ENCODE measurements at regions not wholly inside any gene's neighbourhood (a gene's known extent, or its start where the extent isn't known, plus 50 kb on each side); places are given as distances from the start of the nearest gene placed in this dataset.

DNA sequence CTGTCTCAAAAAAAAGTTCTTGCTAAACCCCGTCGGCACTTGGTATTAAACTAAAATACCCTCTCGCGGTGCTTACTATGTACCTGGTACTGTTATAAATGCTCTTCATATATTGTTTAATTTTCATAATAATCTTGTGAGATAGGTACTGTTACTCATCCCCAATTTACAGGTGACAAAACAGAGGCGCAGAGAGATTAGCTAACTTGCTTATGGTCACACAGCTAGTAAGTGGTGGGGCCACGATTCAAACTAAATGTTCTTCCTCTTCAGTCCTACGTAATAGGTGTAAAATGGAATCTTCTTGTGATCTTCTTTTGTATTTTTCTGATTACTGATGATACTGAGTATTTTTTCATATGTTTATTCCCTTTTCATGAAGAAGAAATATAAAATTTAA is 51.3 kb downstream of the TET3 start:
- no peak for DNase-seq

DNA sequence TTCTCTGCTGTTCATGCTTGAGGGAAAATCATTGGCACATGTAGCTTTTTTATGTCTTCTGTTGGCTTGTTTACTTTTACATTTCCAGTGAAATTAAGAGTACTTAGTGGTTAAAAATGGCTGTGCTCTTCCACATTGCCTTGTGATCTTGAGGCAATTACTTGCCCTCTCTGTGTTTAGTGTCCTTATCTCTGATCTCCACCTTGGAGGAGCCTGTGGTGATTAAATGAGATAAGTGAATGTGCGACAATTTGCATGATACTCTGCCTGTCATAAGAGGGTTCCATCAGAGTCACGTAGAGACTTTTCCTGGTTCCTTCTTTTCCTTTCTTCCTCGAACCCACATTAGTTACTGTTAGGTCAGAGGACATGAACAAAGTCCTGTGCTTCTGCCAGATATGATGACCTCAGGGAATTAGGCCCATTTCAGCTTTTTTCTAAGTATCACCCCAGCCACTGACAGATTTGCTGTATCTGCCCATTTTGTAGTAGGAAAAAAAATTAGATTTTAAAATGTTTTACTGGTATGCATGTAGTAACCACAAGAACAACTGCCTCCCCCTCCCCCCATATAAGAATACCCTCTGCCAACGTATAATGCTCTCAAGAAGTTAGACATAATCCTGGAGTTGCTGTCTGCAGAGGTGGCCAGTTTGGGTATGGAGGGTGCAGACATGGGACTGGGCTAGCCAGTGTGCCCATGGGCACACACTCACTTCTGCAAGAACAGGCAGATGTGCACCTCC is 51.9 kb downstream of the TET3 start:
- DNase-seq, result no peak

DNA sequence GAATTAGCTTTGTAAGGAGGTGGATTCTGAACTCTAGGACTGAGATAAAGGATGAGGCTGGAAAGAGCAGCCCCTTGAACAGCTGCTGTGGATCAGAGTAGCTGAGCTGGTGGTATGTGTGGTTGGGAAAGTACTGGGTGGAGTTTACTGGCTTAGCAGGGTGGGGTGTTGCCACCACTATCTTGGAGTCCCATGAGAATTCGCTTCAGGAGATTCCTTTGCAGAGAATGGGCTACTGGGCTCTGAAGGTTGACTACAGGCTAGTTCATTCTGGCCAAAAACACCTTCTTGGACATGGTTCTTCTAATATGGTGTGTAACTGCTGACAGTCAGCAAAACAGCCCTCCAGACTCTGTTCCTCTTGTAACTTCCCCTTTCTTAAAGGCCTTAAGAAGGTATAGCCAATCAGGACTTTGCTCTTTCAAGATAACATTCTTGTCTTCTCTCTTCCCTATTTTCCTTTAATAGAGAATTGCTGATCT is 52.7 kb downstream of the TET3 start:
- DNase-seq, result no peak

DNA sequence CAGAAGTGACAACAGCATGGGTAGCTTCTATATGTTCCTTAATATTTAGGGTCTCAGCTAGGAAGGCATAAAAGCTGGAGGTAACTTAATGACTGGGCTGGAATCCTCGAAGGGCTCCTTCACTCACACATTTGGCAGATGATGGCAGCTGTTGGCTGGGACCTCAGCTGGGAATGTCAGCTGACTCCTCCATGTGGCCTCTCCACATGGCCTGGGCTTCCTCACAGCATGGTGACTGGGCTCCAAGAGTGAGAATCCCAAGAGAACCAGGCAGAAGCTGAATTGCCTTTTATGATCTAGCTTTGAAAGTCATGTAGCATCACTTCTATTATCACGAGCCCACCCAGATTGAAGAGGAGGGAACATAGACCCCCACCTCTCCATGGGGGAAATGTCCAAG is 54.9 kb downstream of the TET3 start:
- no peak for DNase-seq

DNA sequence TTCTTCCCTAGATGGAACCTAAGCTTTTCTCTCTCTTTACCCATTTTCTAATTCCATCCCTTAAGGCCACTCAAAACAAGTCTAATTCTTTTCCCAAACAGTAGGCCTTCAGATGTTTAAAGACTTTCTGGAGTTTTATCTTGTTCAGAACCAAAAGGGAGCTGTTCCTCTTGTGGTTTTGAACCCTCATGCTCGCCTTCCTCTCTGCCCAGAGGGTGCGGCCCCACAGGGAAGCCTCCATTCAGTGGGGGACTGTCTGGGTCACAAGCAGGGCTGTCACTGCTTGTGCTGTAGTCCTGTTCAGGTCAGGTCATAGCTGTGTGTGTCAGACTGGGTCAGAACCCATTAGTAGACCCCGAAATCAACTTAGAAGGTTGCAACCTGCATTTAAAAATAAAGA is 56.5 kb downstream of the TET3 start:
- DNase-seq, result no peak

DNA sequence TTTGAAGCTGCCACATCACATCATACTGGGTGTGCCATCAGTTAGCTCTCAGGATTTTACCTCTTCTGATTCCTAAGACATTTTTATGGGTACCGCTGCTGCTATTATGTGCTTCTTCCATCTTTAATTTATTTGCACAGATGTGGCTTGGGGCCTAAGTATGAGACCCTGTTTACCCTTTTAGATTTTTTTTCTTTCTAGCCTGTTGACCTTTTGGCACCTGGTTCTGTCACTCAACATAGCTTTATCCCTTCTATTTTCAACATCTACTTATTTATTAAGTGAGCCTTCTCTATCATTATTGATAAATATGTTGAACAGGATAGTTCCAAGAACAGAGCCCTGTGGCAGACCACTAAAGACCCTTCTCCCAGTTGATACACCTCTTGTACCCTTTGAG is 57.0 kb downstream of the TET3 start:
- no peak for DNase-seq

DNA sequence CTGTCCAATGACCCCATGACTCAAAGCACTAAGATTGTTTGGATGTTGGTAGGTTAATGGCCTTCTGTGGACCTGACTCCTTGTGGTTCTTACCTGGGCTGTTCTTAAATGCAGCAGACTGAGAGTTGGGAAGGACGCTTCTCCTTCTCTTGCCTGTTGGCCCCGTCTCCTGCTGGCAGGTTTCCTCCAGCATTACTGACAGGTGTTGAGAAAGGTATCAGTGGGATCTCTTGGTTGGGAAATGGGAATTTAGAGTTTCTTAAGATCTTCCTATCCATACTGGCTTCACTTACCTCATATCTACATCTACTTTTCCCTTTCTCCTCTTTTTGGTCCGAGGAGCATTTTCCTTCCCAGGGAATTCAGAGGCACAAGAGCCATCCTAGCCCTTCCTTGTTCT is 57.9 kb downstream of the TET3 start:
- no peak for DNase-seq

DNA sequence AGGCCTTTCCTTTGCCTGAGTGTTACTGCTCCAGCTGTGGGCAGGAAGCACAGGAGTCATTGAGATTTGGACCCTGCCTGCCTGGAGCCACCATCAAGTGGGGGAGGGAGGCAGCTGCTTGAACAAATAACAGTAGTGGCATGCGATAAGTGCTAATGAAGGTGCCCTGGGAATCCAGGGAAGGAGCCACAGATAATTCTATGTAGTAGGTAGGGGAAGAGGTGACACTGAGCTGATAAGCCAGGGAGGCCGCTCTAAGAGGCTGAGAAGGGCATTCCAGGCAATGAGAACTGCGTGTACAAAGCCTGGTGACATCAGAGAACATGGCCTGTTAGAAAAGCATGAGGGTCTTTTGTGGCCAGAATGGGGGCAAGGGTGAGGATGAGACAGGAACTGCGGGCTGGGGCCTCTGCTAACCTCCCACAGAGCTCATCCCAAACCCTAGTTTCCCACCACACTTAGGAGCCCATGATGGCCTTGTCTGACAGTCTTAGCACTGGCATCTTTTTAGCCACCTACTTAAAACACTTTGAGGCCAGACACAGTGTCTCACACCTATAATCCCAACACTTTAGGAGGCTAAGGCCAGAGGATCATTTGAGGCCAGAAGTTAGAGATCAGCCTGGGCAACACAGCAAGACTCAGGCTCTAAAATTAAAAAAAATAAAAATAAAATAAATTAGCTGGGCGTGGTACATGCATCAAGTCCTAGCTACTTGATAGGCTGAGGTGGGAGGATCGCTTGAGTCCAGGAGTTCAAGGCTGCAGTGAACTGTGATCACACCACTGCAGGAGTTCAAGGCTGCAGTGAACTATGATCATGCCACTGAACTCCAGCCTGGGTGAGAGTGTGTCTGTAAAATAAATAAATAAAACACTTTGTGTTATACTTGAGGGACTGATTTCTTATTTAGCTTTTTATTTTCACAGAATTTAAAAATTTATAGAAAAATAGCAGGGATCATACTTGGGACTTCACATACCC is 58.9 kb downstream of the TET3 start:
- no peak for DNase-seq

DNA sequence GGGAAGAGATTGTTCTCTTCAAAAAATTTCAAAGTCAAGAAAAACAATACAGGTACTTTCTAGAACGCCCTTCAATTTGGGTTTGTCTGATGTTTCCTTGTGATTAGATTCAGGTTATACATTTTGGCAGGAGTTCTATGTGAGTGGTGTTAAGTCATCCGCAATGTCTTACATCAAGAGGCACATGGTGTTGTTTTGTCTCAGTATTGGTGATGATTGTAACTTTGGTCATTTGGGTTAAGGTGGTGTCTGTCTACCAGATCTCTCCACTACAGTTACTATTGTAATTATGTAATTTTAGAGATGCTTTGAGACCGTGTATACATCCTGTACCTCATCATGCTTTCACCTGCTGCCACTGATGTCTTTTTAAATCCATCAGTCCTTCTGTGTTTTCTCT is 60.3 kb downstream of the TET3 start:
- no peak for DNase-seq

DNA sequence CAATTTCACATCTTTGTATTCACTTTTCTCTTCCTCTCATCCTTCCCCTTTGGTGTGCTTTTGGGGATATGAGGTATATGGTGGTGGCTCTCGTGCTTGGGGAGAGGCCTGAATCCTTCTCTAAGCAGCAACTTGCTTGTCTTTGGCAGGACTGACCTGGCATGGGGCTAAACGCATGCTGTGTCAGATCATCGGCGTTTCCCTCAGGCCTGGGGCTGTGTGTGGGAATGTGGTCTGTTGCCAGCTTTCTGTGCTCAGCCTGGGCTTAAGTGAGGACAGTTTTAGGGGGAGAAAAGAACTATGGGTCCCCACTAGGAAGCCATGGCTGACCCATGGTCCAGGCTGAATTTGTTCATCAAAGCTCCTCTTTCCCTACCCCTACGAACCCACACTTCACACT is 60.7 kb downstream of the TET3 start:
- no peak for DNase-seq

DNA sequence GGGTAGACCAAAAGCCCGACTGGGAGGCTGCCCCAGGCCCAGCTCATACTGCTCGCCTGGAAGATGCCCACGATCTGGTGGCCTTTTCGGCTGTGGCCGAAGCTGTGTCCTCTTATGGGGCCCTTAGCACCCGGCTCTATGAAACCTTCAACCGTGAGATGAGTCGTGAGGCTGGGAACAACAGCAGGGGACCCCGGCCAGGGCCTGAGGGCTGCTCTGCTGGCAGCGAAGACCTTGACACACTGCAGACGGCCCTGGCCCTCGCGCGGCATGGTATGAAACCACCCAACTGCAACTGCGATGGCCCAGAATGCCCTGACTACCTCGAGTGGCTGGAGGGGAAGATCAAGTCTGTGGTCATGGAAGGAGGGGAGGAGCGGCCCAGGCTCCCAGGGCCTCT is 61.7 kb downstream of the TET3 start:
- no peak for DNase-seq

DNA sequence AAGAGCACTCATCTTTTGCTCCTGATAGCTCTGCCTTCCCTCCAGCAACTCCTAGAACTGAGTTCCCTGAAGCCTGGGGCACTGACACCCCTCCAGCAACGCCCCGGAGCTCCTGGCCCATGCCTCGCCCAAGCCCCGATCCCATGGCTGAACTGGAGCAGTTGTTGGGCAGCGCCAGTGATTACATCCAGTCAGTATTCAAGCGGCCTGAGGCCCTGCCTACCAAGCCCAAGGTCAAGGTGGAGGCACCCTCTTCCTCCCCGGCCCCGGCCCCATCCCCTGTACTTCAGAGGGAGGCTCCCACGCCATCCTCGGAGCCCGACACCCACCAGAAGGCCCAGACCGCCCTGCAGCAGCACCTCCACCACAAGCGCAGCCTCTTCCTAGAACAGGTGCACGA is 62.4 kb downstream of the TET3 start:
- DNase-seq, result no peak

DNA sequence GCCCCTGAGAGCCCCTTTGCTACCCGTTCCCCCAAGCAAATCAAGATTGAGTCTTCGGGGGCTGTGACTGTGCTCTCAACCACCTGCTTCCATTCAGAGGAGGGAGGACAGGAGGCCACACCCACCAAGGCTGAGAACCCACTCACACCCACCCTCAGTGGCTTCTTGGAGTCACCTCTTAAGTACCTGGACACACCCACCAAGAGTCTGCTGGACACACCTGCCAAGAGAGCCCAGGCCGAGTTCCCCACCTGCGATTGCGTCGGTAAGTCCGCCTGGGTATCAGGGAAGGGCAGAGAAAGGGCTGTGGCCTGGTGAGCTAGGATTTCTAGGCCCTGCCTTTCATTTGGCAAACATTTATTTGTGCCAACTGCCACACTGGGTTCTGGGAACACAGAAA is 63.4 kb downstream of the TET3 start:
- DNase-seq, result no peak

DNA sequence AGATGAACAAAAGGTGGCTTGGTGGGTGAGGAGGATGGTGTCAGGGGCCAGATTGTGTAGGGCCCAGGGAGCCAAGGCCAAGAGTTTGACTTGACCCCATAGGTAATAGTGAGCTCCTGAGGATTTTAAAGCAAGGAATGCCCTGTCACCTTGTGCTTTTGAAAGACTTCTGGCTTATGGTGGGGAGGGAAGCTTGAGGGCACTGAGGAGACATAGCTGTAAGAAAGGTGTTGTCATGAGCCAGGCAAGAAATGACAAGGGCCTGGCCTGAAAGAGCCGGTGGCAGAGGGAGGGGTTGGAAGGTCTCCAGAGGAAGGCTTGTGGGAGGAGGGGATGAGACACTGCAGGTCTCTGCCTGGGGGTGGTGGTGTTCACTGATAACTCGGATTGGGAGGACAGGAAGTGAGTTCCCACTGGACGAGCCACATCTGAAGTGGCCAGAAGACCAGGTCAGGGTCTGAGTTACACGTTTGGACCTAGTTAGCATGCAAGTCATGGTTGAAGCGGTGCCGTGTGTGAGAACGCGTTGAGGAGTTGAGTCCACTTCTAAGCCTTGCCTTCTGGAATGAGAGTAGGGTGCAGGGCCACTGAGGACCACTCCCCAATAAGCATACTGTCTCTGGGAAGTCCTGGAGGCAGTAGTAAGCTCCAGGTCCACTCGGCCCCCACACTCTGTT is 64.3 kb downstream of the TET3 start:
- no peak for DNase-seq

DNA sequence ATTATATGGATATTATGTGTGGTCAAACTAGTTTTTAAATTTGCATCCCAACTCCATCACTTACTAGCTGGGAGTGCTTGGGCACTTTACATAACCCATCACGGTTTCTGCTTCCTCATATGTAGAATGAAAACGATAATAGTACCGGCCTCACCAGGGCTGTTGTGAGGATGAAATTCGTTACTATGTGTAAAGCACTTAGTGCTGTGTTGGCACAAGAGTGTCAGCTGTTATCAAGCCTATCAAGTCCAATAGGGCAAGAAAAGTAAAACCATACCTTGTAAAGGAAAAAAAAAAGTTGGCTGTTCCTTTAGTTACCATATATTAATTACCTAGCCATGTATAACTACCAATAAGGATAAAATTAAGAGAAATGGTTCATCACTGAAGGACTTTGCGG is 65.4 kb downstream of the TET3 start:
- no peak for DNase-seq

DNA sequence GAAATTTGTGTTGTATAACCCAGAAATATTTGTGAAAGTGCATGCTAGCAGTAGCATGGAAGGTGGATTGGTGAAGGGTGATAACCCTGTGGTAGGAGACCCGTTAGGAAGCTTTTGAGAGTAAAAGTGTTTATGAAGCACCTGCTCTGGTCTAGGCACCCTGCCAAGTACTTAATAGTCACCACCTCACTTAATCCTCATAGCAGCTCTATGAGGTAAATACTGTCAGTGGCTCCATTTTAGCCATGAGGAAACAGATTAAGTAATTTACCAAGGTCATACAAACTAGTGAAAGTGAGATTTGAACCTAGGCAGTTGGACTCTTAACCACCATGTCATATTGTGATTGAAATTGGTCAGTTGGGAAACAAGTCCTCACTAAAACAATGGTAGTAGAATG is 66.8 kb downstream of the TET3 start:
- no peak for DNase-seq

DNA sequence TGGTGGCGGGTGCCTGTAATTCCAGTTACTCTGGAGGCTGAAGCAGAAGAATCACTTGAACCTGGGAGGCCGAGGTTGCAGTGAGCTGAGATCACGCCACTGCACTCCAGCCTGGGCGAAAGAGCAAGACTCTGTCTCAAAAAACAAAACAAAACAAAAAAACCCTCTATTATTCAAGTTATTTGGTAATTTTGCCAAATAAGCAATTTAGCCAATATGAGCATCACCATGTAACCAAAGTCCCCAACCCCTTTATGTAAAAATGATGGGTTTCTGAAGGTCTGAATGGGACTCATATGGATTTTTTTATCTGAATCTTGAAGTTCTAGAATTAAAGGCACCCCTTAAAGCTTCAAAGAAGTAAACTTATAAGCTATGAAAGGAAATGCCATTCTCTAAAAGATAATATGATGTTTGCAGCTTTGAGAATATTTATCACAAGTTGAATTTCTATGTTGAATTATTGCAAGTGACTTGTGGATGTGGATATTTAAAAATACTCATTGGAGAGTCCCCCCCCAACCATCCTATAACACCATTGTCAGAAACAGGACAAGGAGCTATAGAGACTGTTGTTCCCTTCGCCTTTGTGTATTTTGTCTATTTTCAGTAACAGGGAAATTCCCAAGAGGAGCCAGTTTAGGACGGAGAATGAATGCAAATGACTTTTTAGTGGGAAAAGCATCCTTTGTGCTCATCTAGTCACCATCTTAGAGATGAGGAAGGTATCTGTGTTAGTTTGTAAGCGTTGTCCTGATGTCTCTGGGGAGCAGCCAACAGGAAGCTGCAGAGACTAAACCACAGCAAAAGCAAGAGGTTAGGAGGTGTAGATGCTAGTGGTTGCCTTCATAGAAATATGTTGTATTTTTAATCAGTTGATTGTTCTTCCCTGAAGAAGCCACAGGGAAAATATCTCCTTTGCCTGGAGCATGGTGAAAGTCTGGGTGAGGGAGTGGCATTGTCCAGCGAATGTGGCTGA is 68.3 kb downstream of the TET3 start:
- no peak for DNase-seq

DNA sequence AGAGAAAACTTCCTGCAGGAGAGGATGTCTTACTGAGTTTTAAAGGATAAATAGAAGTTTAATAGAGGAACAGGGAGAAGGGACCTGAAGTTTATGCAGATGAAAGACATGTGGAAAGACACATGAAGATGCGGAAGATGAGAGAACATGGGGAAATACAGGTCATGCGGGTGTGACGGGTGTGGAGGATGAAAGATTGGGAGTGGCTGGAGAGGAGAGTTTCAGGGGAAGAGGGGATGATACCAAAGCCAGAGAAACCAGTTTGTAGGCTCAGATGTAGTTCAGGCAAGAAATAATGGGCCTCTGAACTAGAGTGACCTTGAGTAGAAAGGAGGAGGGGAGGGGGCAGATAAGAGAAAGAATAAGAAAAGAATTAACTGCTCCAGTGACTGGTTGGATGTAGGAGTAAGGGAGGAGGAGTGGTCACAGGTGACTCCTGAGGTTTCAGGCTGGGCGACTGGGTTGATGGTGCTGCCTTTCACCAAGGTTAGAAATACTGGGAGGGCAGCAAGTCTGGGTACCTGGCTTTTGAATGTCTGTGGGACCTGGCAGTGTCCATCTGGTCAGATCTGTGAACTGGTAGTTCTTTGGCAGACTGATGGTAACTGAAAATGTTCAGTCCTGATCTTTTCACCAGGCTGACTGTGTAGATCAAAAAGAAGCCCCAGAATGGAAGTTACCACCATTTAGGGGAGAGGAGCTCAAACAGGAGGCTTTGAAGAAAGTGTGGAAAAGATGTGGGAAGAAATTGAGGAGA is 69.4 kb downstream of the TET3 start:
- no peak for DNase-seq

DNA sequence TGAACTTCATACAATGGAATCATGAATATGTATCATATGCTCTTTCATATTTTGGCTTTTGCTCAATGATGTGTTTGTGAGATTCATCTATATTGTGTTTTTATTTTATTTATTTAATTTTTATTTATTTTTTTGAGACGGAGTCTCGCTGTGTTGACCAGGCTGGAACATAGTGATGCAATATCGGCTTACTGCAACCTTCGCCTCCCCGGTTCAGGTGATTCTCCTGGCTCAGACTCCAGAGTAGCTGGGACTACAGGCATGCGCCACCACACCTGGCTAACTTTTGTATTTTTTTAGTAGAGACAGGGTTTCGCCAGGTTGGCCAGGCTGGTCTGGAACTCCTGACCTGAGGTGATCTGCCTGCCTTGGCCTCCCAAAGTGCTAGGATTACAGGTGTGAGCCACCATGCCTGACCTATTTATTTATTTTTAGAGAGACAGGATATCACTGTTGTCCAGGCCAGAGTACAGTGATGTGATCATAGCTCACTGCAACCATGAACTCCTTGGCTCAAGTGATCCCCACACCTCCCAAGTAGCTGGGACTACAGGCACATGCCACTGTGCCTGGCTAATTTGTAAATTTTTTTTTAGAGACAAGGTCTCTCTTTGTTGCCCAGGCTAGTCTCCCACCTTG is 74.5 kb downstream of the TET3 start:
- DNase-seq, result no peak

DNA sequence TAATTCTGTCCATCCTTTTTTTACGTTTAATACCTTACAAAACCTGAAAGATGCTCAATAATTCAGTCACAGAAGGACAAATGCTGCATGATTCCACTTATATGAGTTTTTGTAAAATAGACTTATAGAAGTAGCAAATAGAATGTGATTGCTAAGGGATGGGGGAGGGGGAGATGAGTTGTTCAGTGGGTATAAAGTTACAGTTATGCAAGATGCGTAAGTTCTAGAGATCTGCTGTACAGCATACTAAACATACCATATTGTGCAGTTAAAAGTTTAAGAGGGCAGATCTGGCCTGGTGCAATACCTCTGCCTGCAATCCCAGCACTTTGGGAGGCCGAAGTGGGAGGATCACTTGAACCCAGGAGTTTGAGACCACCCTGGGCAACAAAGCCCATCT is 78.8 kb downstream of the TET3 start:
- no peak for DNase-seq

DNA sequence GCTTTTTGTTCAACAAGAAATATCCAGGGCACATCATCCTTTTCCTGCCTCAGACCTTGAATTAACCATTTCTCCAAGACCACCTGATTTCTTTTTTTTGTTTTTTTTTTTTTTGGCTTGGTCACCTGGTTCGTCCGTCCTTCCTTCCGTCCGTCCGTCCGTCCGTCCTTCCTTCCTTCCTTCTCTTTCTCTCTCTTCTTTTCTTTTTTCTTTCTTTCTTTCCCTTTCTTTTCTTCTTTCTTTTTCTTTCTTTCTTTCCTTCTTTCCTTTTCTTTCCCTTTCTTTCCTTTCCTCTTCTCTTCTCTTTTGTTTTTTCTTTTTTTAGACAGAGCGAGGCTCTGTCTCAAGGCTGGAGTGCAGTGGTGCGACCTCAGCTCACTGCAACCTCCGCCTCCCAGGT is 80.7 kb downstream of the TET3 start:
- DNase-seq, result no peak

Measured in NCI-H2171 (cell line).